ENCODE measurements at regions not wholly inside any gene's neighbourhood (a gene's known extent, or its start where the extent isn't known, plus 50 kb on each side); places are given as distances from the start of the nearest gene placed in this dataset.

- no peak for DNase-seq
Measured at GRCh38 chr19:30079200-30079599, 137.2 kb downstream of the URI1 start.

DNA sequence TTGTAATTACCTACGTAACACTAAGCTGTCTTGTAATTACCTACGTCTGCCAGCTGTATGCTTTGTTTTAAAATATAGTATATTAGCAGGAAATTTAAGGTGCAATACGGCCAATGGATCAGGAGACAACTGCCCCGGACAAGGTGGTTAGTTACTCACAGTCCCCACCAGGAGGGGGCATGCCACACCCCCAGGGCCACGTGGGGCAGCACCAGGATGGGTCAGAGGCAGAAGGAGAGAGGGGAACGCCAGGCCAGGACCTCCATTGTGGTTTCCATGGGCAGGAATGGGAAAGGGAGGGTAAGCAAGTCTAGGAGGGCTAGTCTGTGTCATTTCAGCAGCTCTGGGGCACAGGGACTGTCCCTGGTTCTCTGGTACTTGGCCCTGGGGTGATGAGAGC lies 140.1 kb downstream of the URI1 start:
- in situ Hi-C loops (cut with HindIII; ENCODE audit: low pct_ligation_motif_present, low pct_unique_long_range_greater_than_20kb, low sequenced_read_pairs) = no loop called here
- no peak for DNase-seq

More at GRCh38 chr19:30079200-30079599, 137.2 kb downstream of the URI1 start:
- in situ Hi-C loops (cut with HindIII; ENCODE audit: low pct_ligation_motif_present, low pct_unique_long_range_greater_than_20kb, low sequenced_read_pairs) = no loop called here

GRCh38 chr19:30082611-30083010 lies 140.6 kb downstream of the URI1 start:
- no peak for DNase-seq
- in situ Hi-C loops (cut with HindIII; ENCODE audit: low pct_ligation_motif_present, low pct_unique_long_range_greater_than_20kb, low sequenced_read_pairs) = no loop called here

- in situ Hi-C loops (cut with HindIII; ENCODE audit: low pct_ligation_motif_present, low pct_unique_long_range_greater_than_20kb, low sequenced_read_pairs) = no loop called here
- DNase-seq = no peak
Measured at GRCh38 chr19:30083125-30083681, 141.2 kb downstream of the URI1 start.

DNA sequence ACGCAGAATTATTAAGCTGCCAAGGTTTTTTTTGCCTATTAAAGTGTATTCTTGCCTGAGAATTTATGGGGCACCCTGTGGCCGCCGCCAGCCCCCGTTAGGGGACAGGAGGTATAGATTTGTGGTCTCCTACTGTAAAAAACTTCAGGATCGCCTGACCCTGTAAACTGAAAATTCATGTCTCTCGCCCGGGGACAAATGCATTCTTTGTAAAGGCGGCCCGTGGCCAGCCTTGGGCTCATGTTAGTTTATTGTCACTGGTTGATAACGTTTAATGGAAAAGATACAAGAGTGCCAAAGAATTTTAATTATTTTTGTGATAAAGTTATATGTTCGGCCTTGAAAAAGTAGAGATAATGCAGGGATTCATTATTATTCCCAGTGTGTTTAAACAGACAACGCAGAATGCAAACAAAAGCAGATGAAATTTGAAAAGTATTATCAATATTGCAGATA lies 141.7 kb downstream of the URI1 start:
- in situ Hi-C loops (cut with HindIII; ENCODE audit: low pct_ligation_motif_present, low pct_unique_long_range_greater_than_20kb, low sequenced_read_pairs) = no loop called here

GRCh38 chr19:30084390-30084819 lies 142.4 kb downstream of the URI1 start:
- in situ Hi-C loops (cut with HindIII; ENCODE audit: low pct_ligation_motif_present, low pct_unique_long_range_greater_than_20kb, low sequenced_read_pairs) = no loop called here
- DNase-seq = no peak

More for the DNA sequence above, 141.7 kb downstream of the URI1 start:
- no peak for DNase-seq

GRCh38 chr19:30085394-30085793 lies 143.4 kb downstream of the URI1 start:
- DNase-seq = no peak
- in situ Hi-C loops (cut with HindIII; ENCODE audit: low pct_ligation_motif_present, low pct_unique_long_range_greater_than_20kb, low sequenced_read_pairs) = no loop called here

DNA sequence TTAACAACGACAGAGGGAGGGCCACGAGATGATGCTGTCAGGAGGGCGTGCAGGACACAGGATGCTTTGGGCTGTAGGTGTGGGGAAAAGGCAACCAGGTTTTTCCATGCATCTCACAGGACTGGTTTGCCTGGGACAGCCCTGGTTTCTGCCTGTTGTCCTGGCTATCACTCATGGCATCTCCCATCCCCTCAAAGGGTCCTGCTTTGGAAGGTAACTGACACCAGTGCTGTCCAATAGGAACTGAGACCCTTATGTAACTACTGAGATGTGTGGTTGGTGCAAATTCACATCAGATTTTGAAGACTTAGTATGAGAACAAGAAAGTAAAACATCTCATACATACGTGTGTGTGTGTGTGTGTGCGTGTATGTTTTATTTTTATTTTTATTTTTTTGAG lies 144.2 kb downstream of the URI1 start:
- no peak for DNase-seq
- in situ Hi-C loops (cut with HindIII; ENCODE audit: low pct_ligation_motif_present, low pct_unique_long_range_greater_than_20kb, low sequenced_read_pairs) = no loop called here

DNA sequence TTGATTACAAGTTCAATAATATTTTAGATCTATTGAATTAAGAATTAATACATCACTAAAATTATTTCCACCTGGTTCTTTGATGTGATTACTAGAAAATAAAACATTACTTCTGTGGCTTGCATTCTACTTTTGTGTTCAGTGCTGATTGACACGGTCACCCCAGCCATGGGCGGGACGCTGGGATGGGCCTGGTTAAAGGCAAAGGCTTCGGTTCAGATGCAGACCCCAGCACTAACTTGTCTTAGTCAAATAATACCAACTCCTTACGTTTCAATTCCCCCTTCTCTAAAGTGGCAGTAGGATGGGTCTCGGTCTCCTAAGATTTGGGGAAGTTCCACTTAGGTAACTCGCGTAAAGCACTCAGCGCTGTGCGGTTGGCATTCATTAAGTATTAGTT lies 144.9 kb downstream of the URI1 start:
- in situ Hi-C loops (cut with HindIII; ENCODE audit: low pct_ligation_motif_present, low pct_unique_long_range_greater_than_20kb, low sequenced_read_pairs) = no loop called here
- DNase-seq = no peak

- DNase-seq = no peak
Measured at GRCh38 chr19:30087381-30088138, 145.5 kb downstream of the URI1 start.

DNA sequence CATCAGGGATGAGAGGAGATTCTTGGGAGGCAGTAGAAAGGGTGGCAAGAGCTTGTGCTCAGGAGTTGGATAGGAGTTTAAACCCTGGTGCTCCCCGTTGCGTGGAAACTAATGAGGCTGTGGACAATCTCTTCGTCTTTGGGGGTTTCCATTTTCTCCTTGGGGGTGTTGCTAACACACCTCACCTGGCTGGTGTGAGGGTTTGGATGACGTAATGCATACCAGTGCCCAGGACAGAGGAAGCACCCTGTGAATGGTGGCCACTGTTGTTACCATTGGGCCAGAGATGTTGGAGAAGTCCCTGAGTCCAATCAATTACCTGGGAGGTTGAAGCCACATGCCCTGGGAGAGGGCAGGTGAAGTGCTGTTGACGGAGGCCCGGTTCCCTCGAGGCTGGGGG lies 146.5 kb downstream of the URI1 start:
- no peak for DNase-seq
- in situ Hi-C loops (cut with HindIII; ENCODE audit: low pct_ligation_motif_present, low pct_unique_long_range_greater_than_20kb, low sequenced_read_pairs) = no loop called here

More at GRCh38 chr19:30087381-30088138, 145.5 kb downstream of the URI1 start:
- in situ Hi-C loops (cut with HindIII; ENCODE audit: low pct_ligation_motif_present, low pct_unique_long_range_greater_than_20kb, low sequenced_read_pairs) = no loop called here

DNA sequence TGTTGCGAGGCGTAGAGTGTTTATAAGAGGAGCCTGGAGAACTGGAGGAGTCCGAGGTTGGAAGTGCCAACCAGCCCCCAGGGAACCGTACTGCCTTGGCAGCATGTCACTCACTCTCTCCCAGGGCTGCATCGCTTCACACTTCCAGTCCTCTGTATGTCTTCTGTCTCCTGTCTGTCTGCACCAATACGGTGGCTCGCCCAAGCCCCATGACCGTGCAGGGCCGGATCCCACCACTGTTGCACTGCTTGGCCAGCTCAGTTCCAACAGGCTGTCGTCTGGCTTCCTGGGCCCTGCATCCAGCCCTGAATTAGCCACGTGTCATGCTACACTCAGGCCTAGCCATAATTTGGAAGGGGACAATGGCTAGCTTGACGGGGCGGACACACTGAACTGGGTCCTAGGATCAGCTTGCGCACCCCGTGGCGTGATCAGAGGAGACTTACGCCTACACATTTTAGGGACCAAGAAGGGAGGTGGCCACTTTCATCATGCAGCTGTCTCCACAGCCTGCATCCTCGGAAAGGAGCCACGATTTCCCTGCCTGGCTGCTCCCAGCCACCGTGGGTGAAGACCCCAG lies 147.1 kb downstream of the URI1 start:
- no peak for DNase-seq
- in situ Hi-C loops (cut with HindIII; ENCODE audit: low pct_ligation_motif_present, low pct_unique_long_range_greater_than_20kb, low sequenced_read_pairs) = no loop called here

GRCh38 chr19:30090476-30090875 lies 148.4 kb downstream of the URI1 start:
- DNase-seq = no peak
- in situ Hi-C loops (cut with HindIII; ENCODE audit: low pct_ligation_motif_present, low pct_unique_long_range_greater_than_20kb, low sequenced_read_pairs) = no loop called here

- in situ Hi-C loops (cut with HindIII; ENCODE audit: low pct_ligation_motif_present, low pct_unique_long_range_greater_than_20kb, low sequenced_read_pairs) = no loop called here
- no peak for DNase-seq
Measured at GRCh38 chr19:30090963-30091362, 148.9 kb downstream of the URI1 start.

GRCh38 chr19:30091456-30091855 lies 149.4 kb downstream of the URI1 start:
- DNase-seq = no peak
- in situ Hi-C loops (cut with HindIII; ENCODE audit: low pct_ligation_motif_present, low pct_unique_long_range_greater_than_20kb, low sequenced_read_pairs) = no loop called here

DNA sequence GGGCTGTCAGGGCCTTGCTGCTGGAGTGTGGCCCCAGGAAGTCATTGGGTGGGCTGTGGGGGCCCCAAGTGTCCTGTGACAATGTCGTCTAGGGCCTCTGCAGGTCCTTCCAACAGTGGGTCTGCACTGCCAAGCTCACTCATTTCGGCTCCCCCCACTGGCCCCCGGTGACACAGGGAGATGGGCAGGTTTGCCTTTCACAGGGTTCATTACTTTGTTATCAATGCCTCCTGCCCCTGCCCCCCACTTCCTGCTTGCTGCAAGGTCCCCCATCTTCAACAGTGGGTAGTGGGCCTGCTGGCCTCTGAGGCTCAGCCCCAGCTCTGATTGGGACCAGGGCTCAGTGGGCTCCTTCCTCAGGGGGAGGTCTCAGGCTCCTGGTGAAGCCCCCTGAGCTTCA lies 149.8 kb downstream of the URI1 start:
- in situ Hi-C loops (cut with HindIII; ENCODE audit: low pct_ligation_motif_present, low pct_unique_long_range_greater_than_20kb, low sequenced_read_pairs) = no loop called here
- DNase-seq = no peak

DNA sequence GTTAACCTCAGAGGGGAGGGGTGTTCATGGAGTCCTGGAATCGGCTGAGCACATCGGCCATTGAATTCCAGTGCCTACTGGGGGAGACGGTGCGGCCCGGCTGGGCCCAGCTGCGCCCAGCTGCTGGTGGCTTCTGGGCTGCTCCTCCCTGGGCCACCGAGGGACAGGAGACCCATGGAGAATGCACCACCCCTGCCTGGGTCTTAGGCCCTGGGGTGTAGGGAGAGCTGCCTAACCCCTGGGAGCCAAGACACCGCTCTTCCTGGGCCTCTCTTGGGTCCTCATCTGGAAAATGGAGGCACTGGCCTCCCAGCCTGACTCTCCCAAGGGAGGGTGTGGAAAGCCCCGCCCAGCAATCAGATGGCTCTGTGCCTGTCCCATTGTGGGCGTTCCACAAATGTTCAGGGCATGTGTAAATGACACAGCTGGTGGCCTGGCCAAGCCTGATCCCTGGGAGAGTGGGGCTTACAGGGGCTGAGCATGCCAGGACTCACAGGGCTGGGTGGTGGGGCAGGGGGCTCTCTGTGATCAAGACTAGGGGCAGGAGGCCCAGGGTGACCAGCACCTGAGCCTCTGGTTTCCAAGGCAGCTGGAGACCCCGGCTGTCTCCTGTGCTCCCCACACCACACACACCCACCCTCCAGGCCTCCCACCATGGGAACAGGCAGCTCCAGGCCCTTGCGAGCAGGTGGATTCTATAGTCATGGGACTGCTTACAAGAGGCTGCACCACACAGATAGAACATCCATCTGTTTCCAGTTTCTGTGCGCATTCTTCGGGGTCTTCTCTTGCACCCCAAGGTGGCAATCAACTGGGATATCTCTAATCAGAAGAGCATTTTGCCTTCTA lies 150.9 kb downstream of the URI1 start:
- DNase-seq = no peak
- in situ Hi-C loops (cut with HindIII; ENCODE audit: low pct_ligation_motif_present, low pct_unique_long_range_greater_than_20kb, low sequenced_read_pairs) = no loop called here

DNA sequence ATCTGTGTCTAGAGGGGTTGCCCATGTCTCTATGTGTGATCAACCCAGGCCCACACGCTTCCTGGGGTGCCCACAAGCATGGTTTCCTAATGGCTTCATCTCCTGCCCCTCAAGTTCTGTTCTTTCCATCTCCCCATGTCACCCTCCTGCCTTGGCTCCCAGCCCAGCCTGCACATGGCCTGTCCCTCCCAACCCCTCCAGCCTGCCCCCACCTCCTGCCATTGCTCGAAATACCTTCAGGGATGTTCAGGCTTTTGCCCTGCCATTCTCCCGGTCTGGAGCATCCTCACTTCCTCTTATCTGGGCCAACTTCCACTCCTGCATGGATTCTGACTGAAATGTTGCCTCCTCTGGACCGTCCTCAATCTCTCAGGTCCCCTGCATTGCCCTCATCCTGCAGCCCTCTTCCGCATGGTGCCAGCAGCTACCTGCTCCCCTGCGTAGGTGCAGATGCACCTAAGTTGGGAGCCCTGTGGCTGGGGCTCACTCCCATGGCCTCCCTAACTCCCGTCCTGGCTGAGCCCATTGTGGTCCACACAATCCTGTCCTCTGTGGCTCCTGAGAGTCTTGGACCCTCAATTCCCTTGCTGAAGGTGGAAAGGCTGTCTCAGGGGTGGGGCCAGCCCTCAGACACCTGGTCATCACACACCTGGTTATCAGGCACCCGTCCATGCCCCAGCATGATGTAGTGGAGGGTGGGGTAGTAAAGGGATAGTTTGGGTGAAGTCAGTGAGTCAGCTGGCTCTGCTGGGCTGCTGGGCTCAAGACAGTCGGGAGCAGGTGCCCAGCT lies 152.1 kb downstream of the URI1 start:
- in situ Hi-C loops (cut with HindIII; ENCODE audit: low pct_ligation_motif_present, low pct_unique_long_range_greater_than_20kb, low sequenced_read_pairs) = no loop called here

More for the DNA sequence above, 152.1 kb downstream of the URI1 start:
- DNase-seq = no peak
